ENCODE measurements at regions not wholly inside any gene's neighbourhood (a gene's known extent, or its start where the extent isn't known, plus 50 kb on each side); places are given as distances from the start of the nearest gene placed in this dataset.

DNA sequence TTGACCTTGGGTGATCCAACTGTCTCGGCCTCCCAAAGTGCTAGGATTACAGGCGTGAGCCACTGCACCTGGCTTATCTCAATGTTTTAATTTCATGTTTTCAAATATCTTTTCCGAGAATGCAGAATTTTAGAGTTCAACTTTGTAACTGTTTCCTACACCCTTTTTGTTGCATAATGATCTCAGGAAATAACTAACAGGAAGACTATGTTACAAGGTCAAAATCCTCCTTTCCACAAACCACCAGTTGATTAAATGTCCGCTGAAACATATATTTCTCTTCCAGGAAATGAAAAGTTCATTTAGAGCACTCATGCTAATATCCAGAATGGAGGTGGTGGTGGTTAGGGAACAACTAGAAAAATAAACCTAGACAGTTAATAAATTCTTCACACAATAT lies 377.8 kb downstream of the PPP4R3C start:
- TF ChIP-seq POLR2A (IDR thresholded peaks at IDR 0.05) = no peak
- TF ChIP-seq, protein P1, sequence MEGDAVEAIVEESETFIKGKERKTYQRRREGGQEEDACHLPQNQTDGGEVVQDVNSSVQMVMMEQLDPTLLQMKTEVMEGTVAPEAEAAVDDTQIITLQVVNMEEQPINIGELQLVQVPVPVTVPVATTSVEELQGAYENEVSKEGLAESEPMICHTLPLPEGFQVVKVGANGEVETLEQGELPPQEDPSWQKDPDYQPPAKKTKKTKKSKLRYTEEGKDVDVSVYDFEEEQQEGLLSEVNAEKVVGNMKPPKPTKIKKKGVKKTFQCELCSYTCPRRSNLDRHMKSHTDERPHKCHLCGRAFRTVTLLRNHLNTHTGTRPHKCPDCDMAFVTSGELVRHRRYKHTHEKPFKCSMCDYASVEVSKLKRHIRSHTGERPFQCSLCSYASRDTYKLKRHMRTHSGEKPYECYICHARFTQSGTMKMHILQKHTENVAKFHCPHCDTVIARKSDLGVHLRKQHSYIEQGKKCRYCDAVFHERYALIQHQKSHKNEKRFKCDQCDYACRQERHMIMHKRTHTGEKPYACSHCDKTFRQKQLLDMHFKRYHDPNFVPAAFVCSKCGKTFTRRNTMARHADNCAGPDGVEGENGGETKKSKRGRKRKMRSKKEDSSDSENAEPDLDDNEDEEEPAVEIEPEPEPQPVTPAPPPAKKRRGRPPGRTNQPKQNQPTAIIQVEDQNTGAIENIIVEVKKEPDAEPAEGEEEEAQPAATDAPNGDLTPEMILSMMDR (IDR thresholded peaks at IDR 0.05) = no peak
- no peak for TF ChIP-seq POLR2AphosphoS5 (IDR thresholded peaks at IDR 0.05; ENCODE audit: insufficient read depth in 1 of 2, low read depth in 1 of 2)
- no peaks in the 10 kb centered on the region for H3K36me3 ChIP-seq
- DNase-seq (ENCODE audit: extremely low spot score in 2 of 2) = no peak
- no peaks in the 10 kb centered on the region for H3K4me1 ChIP-seq
- H3K9me3 ChIP-seq = no peaks in the 10 kb centered on the region
- no peak overlapping the region for H3K4me3 ChIP-seq
- no peaks in the 10 kb centered on the region for H3K27me3 ChIP-seq
- H3K27ac ChIP-seq = no peak overlapping the region
- intact Hi-C loops (cut with DNase I) = no loop called here

DNA sequence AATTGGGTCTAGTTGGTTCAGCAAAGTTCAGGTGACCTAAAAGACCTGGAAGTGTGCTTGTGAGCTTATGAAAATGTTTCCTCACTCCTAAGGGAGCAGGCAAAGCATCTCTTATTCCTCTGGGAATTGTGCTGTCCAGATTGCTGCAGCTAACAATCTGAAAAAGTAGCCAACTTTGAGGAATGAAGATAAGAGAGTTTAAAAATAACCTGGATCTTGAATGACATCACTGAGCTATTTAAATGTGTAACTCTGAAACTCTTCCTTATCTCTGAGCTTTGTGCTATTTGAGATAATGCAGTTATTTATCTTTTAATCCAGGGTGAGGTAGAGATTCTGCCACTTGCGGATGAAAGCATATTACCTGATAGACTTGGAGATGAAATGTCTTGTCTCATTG lies 384.8 kb downstream of the PPP4R3C start:
- no peaks in the 10 kb centered on the region for H3K9me3 ChIP-seq
- TF ChIP-seq, protein P1 (IDR thresholded peaks at IDR 0.05) = no peak
- TF ChIP-seq POLR2A (IDR thresholded peaks at IDR 0.05) = no peak
- no peak for TF ChIP-seq POLR2AphosphoS5 (IDR thresholded peaks at IDR 0.05; ENCODE audit: insufficient read depth in 1 of 2, low read depth in 1 of 2)
- H3K27me3 ChIP-seq = no peaks in the 10 kb centered on the region
- no peaks in the 10 kb centered on the region for H3K4me1 ChIP-seq
- no peak overlapping the region for H3K4me3 ChIP-seq
- no peak overlapping the region for H3K27ac ChIP-seq
- no peak for DNase-seq (ENCODE audit: extremely low spot score in 2 of 2)
- intact Hi-C loops (cut with DNase I) = no loop called here
- H3K36me3 ChIP-seq = no peaks in the 10 kb centered on the region

DNA sequence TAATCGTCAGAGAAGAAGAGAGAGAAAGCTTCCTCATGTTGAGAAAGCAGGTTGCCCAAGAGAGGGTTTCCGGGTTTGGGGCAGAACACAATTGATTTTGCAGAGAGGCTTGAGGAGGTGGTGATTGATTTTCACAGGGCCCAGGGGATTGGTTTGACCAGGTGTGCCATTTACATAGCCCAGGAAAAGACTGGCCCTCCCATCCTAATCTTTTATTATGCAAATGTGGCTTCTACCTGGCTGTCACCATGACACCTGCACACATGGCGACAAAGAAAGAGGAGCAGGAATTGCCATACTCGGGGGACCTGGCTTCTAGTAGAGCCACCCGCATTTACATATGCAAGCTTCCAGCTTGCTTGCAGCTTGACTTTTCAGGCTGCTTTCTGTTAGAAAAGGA lies 405.3 kb downstream of the PPP4R3C start:
- DNase-seq (ENCODE audit: extremely low spot score in 2 of 2) = no peak
- TF ChIP-seq, protein P1 (IDR thresholded peaks at IDR 0.05) = no peak
- TF ChIP-seq POLR2AphosphoS5 (IDR thresholded peaks at IDR 0.05; ENCODE audit: insufficient read depth in 1 of 2, low read depth in 1 of 2) = no peak
- no peak for TF ChIP-seq POLR2A (IDR thresholded peaks at IDR 0.05)
- intact Hi-C loops (cut with DNase I) = no loop called here
- Histone ChIP-seq H3K4me3 (no peak overlapping the region), H3K36me3 (no peaks in the 10 kb centered on the region), H3K27me3 (no peaks in the 10 kb centered on the region), H3K9me3 (no peaks in the 10 kb centered on the region), H3K27ac (no peak overlapping the region), H3K4me1 (no peaks in the 10 kb centered on the region)

DNA sequence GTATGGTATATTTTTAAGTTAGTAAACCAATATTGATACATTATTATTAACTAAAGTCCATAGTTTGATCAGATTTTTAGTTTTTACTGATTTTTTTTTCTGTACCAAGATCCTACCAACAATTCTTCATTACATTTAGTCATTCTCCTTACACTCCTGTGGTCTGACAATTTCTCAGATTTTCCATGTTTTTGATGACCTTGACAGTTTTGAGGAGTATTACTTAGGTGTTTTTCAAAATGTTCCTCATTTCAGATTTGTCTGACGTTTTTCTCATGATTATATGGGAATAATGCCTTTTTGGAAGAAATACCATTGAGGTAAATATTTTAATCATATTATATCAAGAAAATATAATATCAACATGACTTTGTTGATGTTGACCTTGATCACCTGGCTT lies 423.8 kb downstream of the PPP4R3C start:
- DNase-seq (ENCODE audit: extremely low spot score in 2 of 2) = no peak
- H3K27me3 ChIP-seq = no peaks in the 10 kb centered on the region
- no peak overlapping the region for H3K27ac ChIP-seq
- H3K9me3 ChIP-seq = no peaks in the 10 kb centered on the region
- intact Hi-C loops (cut with DNase I) = no loop called here
- no peaks in the 10 kb centered on the region for H3K36me3 ChIP-seq
- H3K4me3 ChIP-seq = no peak overlapping the region
- TF ChIP-seq, protein P1 (IDR thresholded peaks at IDR 0.05) = no peak
- TF ChIP-seq POLR2A (IDR thresholded peaks at IDR 0.05) (no peak), POLR2AphosphoS5 (IDR thresholded peaks at IDR 0.05; ENCODE audit: insufficient read depth in 1 of 2, low read depth in 1 of 2) (no peak)
- H3K4me1 ChIP-seq = no peaks in the 10 kb centered on the region

DNA sequence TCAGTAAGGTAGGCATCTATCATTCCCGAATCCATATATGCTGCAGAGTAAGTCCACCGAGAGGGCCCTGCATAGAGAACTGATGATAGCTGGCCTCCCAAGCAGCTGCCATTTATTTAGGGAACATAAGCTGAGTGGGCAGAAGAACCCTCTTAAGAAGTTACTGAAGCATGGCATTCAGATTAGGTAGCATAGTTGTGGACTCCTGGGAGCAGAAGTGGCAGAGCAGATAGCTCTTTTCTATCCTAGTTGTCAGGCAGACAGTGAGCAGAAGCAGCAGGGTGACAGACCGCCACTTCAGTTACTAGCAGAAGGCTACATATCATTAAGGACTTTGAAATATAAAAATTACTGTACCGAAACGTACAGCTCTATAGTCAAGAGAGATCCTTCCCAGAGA lies 454.7 kb downstream of the PPP4R3C start:
- Histone ChIP-seq H3K27ac (no peak overlapping the region), H3K4me1 (no peaks in the 10 kb centered on the region), H3K9me3 (no peaks in the 10 kb centered on the region), H3K27me3 (no peaks in the 10 kb centered on the region), H3K36me3 (no peaks in the 10 kb centered on the region), H3K4me3 (no peak overlapping the region)
- intact Hi-C loops (cut with DNase I) = no loop called here
- TF ChIP-seq POLR2A (IDR thresholded peaks at IDR 0.05) = no peak
- TF ChIP-seq POLR2AphosphoS5 (IDR thresholded peaks at IDR 0.05; ENCODE audit: insufficient read depth in 1 of 2, low read depth in 1 of 2) = no peak
- TF ChIP-seq, protein P1 (IDR thresholded peaks at IDR 0.05) = no peak
- DNase-seq (ENCODE audit: extremely low spot score in 2 of 2) = no peak

Data from vagina (tissue), 2 donors.